Muscle layer of colon (tissue), 2 donors: ENCODE measurements at regions not wholly inside any gene's neighbourhood (a gene's known extent, or its start where the extent isn't known, plus 50 kb on each side); places are given as distances from the start of the nearest gene placed in this dataset.

ENCODE experiments used
- H3K27ac ChIP-seq: one replicate; pipeline ENCODE4 v1.7.0; 2013; ENCODE audit warnings: low read depth, mild to moderate bottlenecking, low read length, moderate library complexity
- H3K27me3 ChIP-seq, 2 donors: one replicate each; pipeline ENCODE4 v1.7.0; 2013; ENCODE audit warnings: low read length in 2 of 2, mild to moderate bottlenecking in 2 of 2; ENCODE audit not compliant: insufficient read depth in 2 of 2, control insufficient read depth in 1 of 2
- H3K36me3 ChIP-seq: one replicate; pipeline ENCODE4 v1.7.0; 2013; ENCODE audit warnings: mild to moderate bottlenecking, low read length; ENCODE audit not compliant: insufficient read depth
- H3K4me1 ChIP-seq: one replicate; pipeline ENCODE4 v1.7.0; 2013; ENCODE audit warnings: mild to moderate bottlenecking, low read length; ENCODE audit not compliant: insufficient read depth
- H3K4me3 ChIP-seq, 2 donors: one replicate each; pipeline ENCODE4 v1.7.0; 2013; ENCODE audit warnings: low read length in 2 of 2, low read depth in 1 of 2, mild to moderate bottlenecking in 1 of 2, moderate library complexity in 1 of 2
- H3K9ac ChIP-seq: one replicate; pipeline ENCODE4 v1.7.0; 2013; ENCODE audit warnings: low read length
- H3K9me3 ChIP-seq: one replicate; pipeline ENCODE4 v1.7.0; 2013; ENCODE audit warnings: mild to moderate bottlenecking, low read length
- donor health status: abdominal sarcoma.
- donor health status: Adenocarcinoma of cecum.

- H3K9me3 ChIP-seq: no peaks in the 10 kb centered on the region
- H3K4me1 ChIP-seq: no peaks in the 10 kb centered on the region
- H3K36me3 ChIP-seq: no peaks in the 10 kb centered on the region
- H3K4me3 ChIP-seq: no peak overlapping the region
- no peak overlapping the region for H3K27ac ChIP-seq
- no peaks in the 10 kb centered on the region for H3K27me3 ChIP-seq
- H3K9ac ChIP-seq: no peak overlapping the region
Measured at GRCh38 chr3:14324224-14324944, 78.0 kb upstream of the SLC6A6 start.

- H3K4me1 ChIP-seq: no peaks in the 10 kb centered on the region
- no peak overlapping the region for H3K9ac ChIP-seq
- H3K27me3 ChIP-seq: no peaks in the 10 kb centered on the region
- H3K36me3 ChIP-seq: no peaks in the 10 kb centered on the region
- no peak overlapping the region for H3K27ac ChIP-seq
- no peak overlapping the region for H3K4me3 ChIP-seq
- no peaks in the 10 kb centered on the region for H3K9me3 ChIP-seq
Measured at GRCh38 chr3:14328422-14328821, 74.0 kb upstream of the SLC6A6 start.

GRCh38 chr3:14329116-14329830 is 73.1 kb upstream of the SLC6A6 start:
- H3K27me3 ChIP-seq: no peaks in the 10 kb centered on the region
- H3K4me1 ChIP-seq: no peaks in the 10 kb centered on the region
- no peak overlapping the region for H3K4me3 ChIP-seq
- no peak overlapping the region for H3K27ac ChIP-seq
- no peaks in the 10 kb centered on the region for H3K9me3 ChIP-seq
- H3K9ac ChIP-seq: no peak overlapping the region
- H3K36me3 ChIP-seq: no peaks in the 10 kb centered on the region

GRCh38 chr3:14329842-14330241 is 72.6 kb upstream of the SLC6A6 start:
- H3K27me3 ChIP-seq: no peaks in the 10 kb centered on the region
- H3K9me3 ChIP-seq: no peaks in the 10 kb centered on the region
- no peak overlapping the region for H3K27ac ChIP-seq
- no peaks in the 10 kb centered on the region for H3K4me1 ChIP-seq
- no peak overlapping the region for H3K4me3 ChIP-seq
- H3K9ac ChIP-seq: no peak overlapping the region
- no peaks in the 10 kb centered on the region for H3K36me3 ChIP-seq

GRCh38 chr3:14330508-14330907 is 71.9 kb upstream of the SLC6A6 start:
- Histone ChIP-seq H3K9ac (no peak overlapping the region), H3K9me3 (no peaks in the 10 kb centered on the region), H3K4me1 (no peaks in the 10 kb centered on the region), H3K4me3 (no peak overlapping the region), H3K36me3 (no peaks in the 10 kb centered on the region), H3K27me3 (no peaks in the 10 kb centered on the region), H3K27ac (no peak overlapping the region)

GRCh38 chr3:14331251-14331650 is 71.2 kb upstream of the SLC6A6 start:
- no peak overlapping the region for H3K27ac ChIP-seq
- no peak overlapping the region for H3K4me3 ChIP-seq
- H3K36me3 ChIP-seq: no peaks in the 10 kb centered on the region
- no peaks in the 10 kb centered on the region for H3K9me3 ChIP-seq
- no peaks in the 10 kb centered on the region for H3K4me1 ChIP-seq
- no peaks in the 10 kb centered on the region for H3K27me3 ChIP-seq
- no peak overlapping the region for H3K9ac ChIP-seq

GRCh38 chr3:14332392-14332791 is 70.0 kb upstream of the SLC6A6 start:
- H3K27me3 ChIP-seq: no peaks in the 10 kb centered on the region
- H3K9me3 ChIP-seq: no peaks in the 10 kb centered on the region

GRCh38 chr3:14333215-14333614 is 69.2 kb upstream of the SLC6A6 start:
- H3K9ac ChIP-seq: no peak overlapping the region
- H3K27ac ChIP-seq: no peak overlapping the region
- H3K36me3 ChIP-seq: no peaks in the 10 kb centered on the region
- H3K9me3 ChIP-seq: no peaks in the 10 kb centered on the region
- no peak overlapping the region for H3K4me3 ChIP-seq
- H3K4me1 ChIP-seq: no peaks in the 10 kb centered on the region
- H3K27me3 ChIP-seq: no peaks in the 10 kb centered on the region

More at GRCh38 chr3:14332392-14332791, 70.0 kb upstream of the SLC6A6 start:
- no peak overlapping the region for H3K27ac ChIP-seq
- H3K9ac ChIP-seq: no peak overlapping the region
- no peak overlapping the region for H3K4me3 ChIP-seq
- no peaks in the 10 kb centered on the region for H3K36me3 ChIP-seq
- no peaks in the 10 kb centered on the region for H3K4me1 ChIP-seq

GRCh38 chr3:14333621-14334020 is 68.8 kb upstream of the SLC6A6 start:
- Histone ChIP-seq H3K27ac (no peak overlapping the region), H3K36me3 (no peaks in the 10 kb centered on the region), H3K4me1 (no peaks in the 10 kb centered on the region), H3K27me3 (no peaks in the 10 kb centered on the region), H3K4me3 (no peak overlapping the region), H3K9ac (no peak overlapping the region), H3K9me3 (no peaks in the 10 kb centered on the region)

GRCh38 chr3:14334136-14334535 is 68.3 kb upstream of the SLC6A6 start:
- Histone ChIP-seq H3K9me3 (no peaks in the 10 kb centered on the region), H3K4me3 (no peak overlapping the region), H3K9ac (no peak overlapping the region), H3K27me3 (no peaks in the 10 kb centered on the region), H3K4me1 (no peaks in the 10 kb centered on the region), H3K27ac (no peak overlapping the region), H3K36me3 (no peaks in the 10 kb centered on the region)

- no peak overlapping the region for H3K4me3 ChIP-seq
- H3K36me3 ChIP-seq: no peaks in the 10 kb centered on the region
- H3K4me1 ChIP-seq: no peaks in the 10 kb centered on the region
- no peak overlapping the region for H3K9ac ChIP-seq
- H3K27ac ChIP-seq: no peak overlapping the region
- no peaks in the 10 kb centered on the region for H3K27me3 ChIP-seq
- no peaks in the 10 kb centered on the region for H3K9me3 ChIP-seq
Measured at GRCh38 chr3:14334936-14335335, 67.5 kb upstream of the SLC6A6 start.
